Parathyroid adenoma (tissue), 2 donors: ENCODE measurements at regions not wholly inside any gene's neighbourhood (a gene's known extent, or its start where the extent isn't known, plus 50 kb on each side); places are given as distances from the start of the nearest gene placed in this dataset.

Source experiments
- H2AFZ ChIP-seq: fragments of 300-600 bp; sonication (generic); one replicate; pipeline ENCODE4 v1.7.0; 2017; ENCODE audit warnings: antibody characterized with exemption, mild to moderate bottlenecking
- H3K27ac ChIP-seq: fragments of 300-600 bp; sonication (generic); one replicate; pipeline ENCODE4 v1.7.0; 2017
- H3K27me3 ChIP-seq: fragments of 300-600 bp; sonication (generic); one replicate; pipeline ENCODE4 v1.7.0; 2017; ENCODE audit warnings: low read length; ENCODE audit not compliant: control insufficient read depth, insufficient read depth
- H3K36me3 ChIP-seq: fragments of 300-600 bp; sonication (generic); one replicate; pipeline ENCODE4 v1.7.0; 2017; ENCODE audit warnings: low read length; ENCODE audit not compliant: control insufficient read depth, insufficient read depth
- H3K4me1 ChIP-seq: fragments of 300-600 bp; sonication (generic); one replicate; pipeline ENCODE4 v1.7.0; 2017; ENCODE audit warnings: control low read depth
- H3K4me2 ChIP-seq: fragments of 300-600 bp; sonication (generic); one replicate; pipeline ENCODE4 v1.7.0; 2017; ENCODE audit warnings: low read length
- H3K4me3 ChIP-seq: fragments of 300-600 bp; sonication (generic); one replicate; pipeline ENCODE4 v1.7.0; 2017; ENCODE audit warnings: low read depth, low read length
- H3K79me2 ChIP-seq: fragments of 300-600 bp; sonication (generic); one replicate; pipeline ENCODE4 v1.7.0; 2017; ENCODE audit warnings: control low read depth
- H3K9ac ChIP-seq: fragments of 300-600 bp; sonication (generic); one replicate; pipeline ENCODE4 v1.7.0; 2017; ENCODE audit warnings: mild to moderate bottlenecking
- H3K9me3 ChIP-seq: fragments of 300-600 bp; sonication (generic); one replicate; pipeline ENCODE4 v1.7.0; 2017; ENCODE audit warnings: low read length; ENCODE audit not compliant: control insufficient read depth
- TF ChIP-seq, protein P1 (sequence below): fragments of 300-600 bp; sonication (generic); IDR thresholded peaks from one replicate; pipeline ENCODE4 v1.7.0; 2017; ENCODE audit warnings: antibody characterized with exemption, mild to moderate bottlenecking
- donor health status: primary hyperparathyroidism.

GRCh38 chr1:194952171-194952570 is 1656.1 kb downstream of the KCNT2 start:
- Histone ChIP-seq H3K9ac (no peak overlapping the region), H3K4me2 (no peak overlapping the region), H3K79me2 (no peaks in the 10 kb centered on the region), H2AFZ (no peak overlapping the region), H3K4me3 (no peak overlapping the region), H3K36me3 (no peaks in the 10 kb centered on the region), H3K27ac (no peak overlapping the region), H3K9me3 (no peaks in the 10 kb centered on the region), H3K4me1 (no peaks in the 10 kb centered on the region), H3K27me3 (no peaks in the 10 kb centered on the region)
- TF ChIP-seq, protein P1, sequence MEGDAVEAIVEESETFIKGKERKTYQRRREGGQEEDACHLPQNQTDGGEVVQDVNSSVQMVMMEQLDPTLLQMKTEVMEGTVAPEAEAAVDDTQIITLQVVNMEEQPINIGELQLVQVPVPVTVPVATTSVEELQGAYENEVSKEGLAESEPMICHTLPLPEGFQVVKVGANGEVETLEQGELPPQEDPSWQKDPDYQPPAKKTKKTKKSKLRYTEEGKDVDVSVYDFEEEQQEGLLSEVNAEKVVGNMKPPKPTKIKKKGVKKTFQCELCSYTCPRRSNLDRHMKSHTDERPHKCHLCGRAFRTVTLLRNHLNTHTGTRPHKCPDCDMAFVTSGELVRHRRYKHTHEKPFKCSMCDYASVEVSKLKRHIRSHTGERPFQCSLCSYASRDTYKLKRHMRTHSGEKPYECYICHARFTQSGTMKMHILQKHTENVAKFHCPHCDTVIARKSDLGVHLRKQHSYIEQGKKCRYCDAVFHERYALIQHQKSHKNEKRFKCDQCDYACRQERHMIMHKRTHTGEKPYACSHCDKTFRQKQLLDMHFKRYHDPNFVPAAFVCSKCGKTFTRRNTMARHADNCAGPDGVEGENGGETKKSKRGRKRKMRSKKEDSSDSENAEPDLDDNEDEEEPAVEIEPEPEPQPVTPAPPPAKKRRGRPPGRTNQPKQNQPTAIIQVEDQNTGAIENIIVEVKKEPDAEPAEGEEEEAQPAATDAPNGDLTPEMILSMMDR: no peak

GRCh38 chr1:194950584-194950983 is 1657.7 kb downstream of the KCNT2 start:
- no peak overlapping the region for H3K4me2 ChIP-seq
- TF ChIP-seq, protein P1: no peak
- no peaks in the 10 kb centered on the region for H3K36me3 ChIP-seq
- no peak overlapping the region for H3K27ac ChIP-seq
- H3K27me3 ChIP-seq: no peaks in the 10 kb centered on the region
- H3K79me2 ChIP-seq: no peaks in the 10 kb centered on the region
- no peak overlapping the region for H3K9ac ChIP-seq
- H3K4me1 ChIP-seq: no peaks in the 10 kb centered on the region
- H2AFZ ChIP-seq: no peak overlapping the region
- no peak overlapping the region for H3K4me3 ChIP-seq
- H3K9me3 ChIP-seq: no peaks in the 10 kb centered on the region

GRCh38 chr1:194940336-194941030 is 1667.8 kb downstream of the KCNT2 start:
- Histone ChIP-seq H3K9ac (no peak overlapping the region), H3K4me2 (no peak overlapping the region), H3K9me3 (no peaks in the 10 kb centered on the region), H3K4me3 (no peak overlapping the region), H3K27me3 (no peaks in the 10 kb centered on the region), H3K4me1 (no peaks in the 10 kb centered on the region), H3K36me3 (no peaks in the 10 kb centered on the region), H3K27ac (no peak overlapping the region), H3K79me2 (no peaks in the 10 kb centered on the region), H2AFZ (no peak overlapping the region)
- TF ChIP-seq, protein P1: no peak

GRCh38 chr1:194935864-194936263 is 1672.4 kb downstream of the KCNT2 start:
- no peaks in the 10 kb centered on the region for H3K36me3 ChIP-seq
- no peak overlapping the region for H3K9ac ChIP-seq
- H3K27ac ChIP-seq: no peak overlapping the region
- H3K4me2 ChIP-seq: no peak overlapping the region
- no peak overlapping the region for H3K4me3 ChIP-seq
- no peaks in the 10 kb centered on the region for H3K9me3 ChIP-seq
- H3K4me1 ChIP-seq: no peaks in the 10 kb centered on the region
- TF ChIP-seq, protein P1: no peak
- no peaks in the 10 kb centered on the region for H3K27me3 ChIP-seq
- H3K79me2 ChIP-seq: no peaks in the 10 kb centered on the region
- H2AFZ ChIP-seq: no peak overlapping the region

DNA sequence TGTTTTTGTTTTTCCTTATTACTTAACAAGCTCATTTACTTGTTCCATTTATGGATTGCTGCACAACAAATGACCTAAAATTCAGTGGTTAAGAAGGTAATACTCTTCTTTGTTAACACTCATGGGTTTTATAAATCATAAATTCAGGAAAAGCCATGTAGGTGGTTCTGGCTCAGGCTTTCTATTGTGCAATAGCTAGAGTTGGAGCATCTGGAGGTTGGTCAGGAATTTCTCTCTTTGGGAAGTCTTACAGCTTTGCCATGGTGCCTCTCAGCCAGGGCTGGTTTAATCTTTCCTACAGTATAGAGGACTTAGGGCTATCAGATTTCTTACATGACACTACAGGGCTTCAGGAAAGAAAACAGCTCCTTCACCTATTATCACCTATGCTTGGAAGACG is 1677.1 kb downstream of the KCNT2 start:
- H3K9me3 ChIP-seq: no peaks in the 10 kb centered on the region
- H2AFZ ChIP-seq: no peak overlapping the region
- H3K4me1 ChIP-seq: no peaks in the 10 kb centered on the region
- no peak overlapping the region for H3K4me3 ChIP-seq
- no peak overlapping the region for H3K9ac ChIP-seq
- TF ChIP-seq, protein P1: no peak
- H3K79me2 ChIP-seq: no peaks in the 10 kb centered on the region
- no peak overlapping the region for H3K27ac ChIP-seq
- H3K4me2 ChIP-seq: no peak overlapping the region
- no peaks in the 10 kb centered on the region for H3K36me3 ChIP-seq
- no peaks in the 10 kb centered on the region for H3K27me3 ChIP-seq
